Muscle layer of colon (tissue), 2 donors: ENCODE measurements at regions not wholly inside any gene's neighbourhood (a gene's known extent, or its start where the extent isn't known, plus 50 kb on each side); places are given as distances from the start of the nearest gene placed in this dataset.

Experiments
- H3K27ac ChIP-seq: one replicate; pipeline ENCODE4 v1.7.0; 2013; ENCODE audit warnings: low read depth, mild to moderate bottlenecking, low read length, moderate library complexity
- H3K27me3 ChIP-seq, 2 donors: one replicate each; pipeline ENCODE4 v1.7.0; 2013; ENCODE audit warnings: low read length in 2 of 2, mild to moderate bottlenecking in 2 of 2; ENCODE audit not compliant: insufficient read depth in 2 of 2, control insufficient read depth in 1 of 2
- H3K36me3 ChIP-seq: one replicate; pipeline ENCODE4 v1.7.0; 2013; ENCODE audit warnings: mild to moderate bottlenecking, low read length; ENCODE audit not compliant: insufficient read depth
- H3K4me1 ChIP-seq: one replicate; pipeline ENCODE4 v1.7.0; 2013; ENCODE audit warnings: mild to moderate bottlenecking, low read length; ENCODE audit not compliant: insufficient read depth
- H3K4me3 ChIP-seq, 2 donors: one replicate each; pipeline ENCODE4 v1.7.0; 2013; ENCODE audit warnings: low read length in 2 of 2, low read depth in 1 of 2, mild to moderate bottlenecking in 1 of 2, moderate library complexity in 1 of 2
- H3K9ac ChIP-seq: one replicate; pipeline ENCODE4 v1.7.0; 2013; ENCODE audit warnings: low read length
- H3K9me3 ChIP-seq: one replicate; pipeline ENCODE4 v1.7.0; 2013; ENCODE audit warnings: mild to moderate bottlenecking, low read length
- donor health status: abdominal sarcoma.
- donor health status: Adenocarcinoma of cecum.

DNA sequence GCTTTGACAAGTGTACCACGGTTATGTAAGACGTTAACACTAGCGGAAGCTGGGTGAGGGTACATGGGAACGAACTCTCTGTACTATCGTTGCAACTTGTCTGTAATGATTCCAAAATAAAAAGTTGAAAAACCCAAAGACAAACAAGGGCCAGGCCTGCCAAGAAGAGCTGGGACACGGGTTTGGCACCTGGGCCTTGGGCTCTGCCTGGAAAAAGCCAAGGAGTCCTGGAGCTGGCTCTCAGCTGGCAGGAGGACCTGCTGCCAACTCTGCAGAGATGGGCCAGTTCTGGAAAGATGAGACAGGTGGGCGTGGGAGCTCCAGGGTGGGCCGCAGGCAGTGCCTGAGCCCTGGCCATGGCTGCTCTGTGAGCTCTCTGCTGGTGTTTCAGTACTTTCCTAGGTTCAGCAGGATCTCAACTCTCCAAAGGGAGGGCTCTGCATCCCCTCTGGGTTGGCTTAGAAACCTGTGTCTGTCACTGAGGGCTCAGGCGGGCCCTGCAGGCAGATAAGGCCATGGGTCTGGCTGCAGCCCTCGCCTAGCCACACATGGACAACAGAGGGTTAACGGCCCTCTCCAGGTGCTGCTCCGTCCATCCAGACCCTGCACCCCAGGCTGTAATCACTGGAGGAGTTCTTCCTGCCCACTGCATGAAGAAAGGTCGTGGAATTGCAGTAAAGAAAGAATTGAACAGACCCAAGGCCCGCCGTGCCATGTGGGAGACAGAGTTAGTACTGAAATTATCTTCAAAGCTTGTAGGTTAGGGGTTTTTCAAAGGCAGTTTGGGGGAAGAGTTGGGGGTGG lies 89.9 kb downstream of the RHOB start:
- Histone ChIP-seq H3K9me3 (no peaks in the 10 kb centered on the region), H3K27me3 (peaks cover 0 to 4% of the 10 kb centered on the region in 2 donors), H3K27ac (no peak overlapping the region), H3K4me3 (no peak overlapping the region), H3K36me3 (no peaks in the 10 kb centered on the region), H3K4me1 (no peaks in the 10 kb centered on the region), H3K9ac (no peak overlapping the region)

DNA sequence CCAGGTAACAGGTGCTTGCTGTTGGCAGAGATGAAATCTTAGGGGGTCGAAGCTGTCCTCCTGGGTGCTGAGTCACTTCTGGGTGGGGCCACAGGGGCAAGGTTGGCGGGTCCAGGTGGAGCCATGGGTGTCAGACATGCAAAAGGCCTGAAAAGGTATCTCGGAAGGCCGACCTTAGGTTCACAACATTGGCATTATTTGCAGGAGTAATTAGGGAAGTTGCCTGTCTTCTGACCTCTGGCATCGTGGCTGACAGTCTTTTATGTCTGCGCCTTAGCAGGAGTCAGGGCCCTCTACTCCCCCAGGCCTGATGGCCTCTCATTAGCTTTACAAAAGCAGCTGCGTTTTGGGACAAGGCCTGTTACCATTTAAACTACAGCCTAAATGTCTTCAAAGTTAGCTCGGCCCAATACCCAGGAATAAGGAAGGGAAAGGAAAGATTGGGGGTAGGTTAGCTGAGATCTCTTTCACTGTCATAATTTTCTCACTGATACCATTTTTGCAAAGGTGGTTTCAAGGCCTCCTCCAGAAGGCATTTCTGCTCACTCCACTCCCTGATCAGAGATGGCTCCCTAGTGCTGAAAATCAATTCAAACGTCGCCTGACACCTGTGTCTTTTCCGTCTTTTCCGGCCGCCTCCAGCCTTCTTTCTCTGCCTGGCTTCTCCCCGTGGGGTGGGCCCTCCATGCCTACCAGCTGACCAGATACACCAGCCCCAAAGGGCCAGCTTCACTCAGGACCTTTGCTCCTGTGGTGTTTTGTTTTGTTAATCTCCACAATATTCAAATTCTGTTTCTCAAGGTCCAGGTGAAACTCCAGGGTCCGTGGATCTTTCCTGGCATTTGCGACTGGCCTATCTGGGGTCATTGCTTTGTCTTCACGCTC lies 90.8 kb downstream of the RHOB start:
- Histone ChIP-seq H3K4me1 (peaks cover 2% of the 10 kb centered on the region), H3K4me3 (no peak overlapping the region), H3K36me3 (no peaks in the 10 kb centered on the region), H3K27me3 (peaks cover 0 to 4% of the 10 kb centered on the region in 2 donors), H3K27ac (no peak overlapping the region), H3K9me3 (no peaks in the 10 kb centered on the region), H3K9ac (no peak overlapping the region)

DNA sequence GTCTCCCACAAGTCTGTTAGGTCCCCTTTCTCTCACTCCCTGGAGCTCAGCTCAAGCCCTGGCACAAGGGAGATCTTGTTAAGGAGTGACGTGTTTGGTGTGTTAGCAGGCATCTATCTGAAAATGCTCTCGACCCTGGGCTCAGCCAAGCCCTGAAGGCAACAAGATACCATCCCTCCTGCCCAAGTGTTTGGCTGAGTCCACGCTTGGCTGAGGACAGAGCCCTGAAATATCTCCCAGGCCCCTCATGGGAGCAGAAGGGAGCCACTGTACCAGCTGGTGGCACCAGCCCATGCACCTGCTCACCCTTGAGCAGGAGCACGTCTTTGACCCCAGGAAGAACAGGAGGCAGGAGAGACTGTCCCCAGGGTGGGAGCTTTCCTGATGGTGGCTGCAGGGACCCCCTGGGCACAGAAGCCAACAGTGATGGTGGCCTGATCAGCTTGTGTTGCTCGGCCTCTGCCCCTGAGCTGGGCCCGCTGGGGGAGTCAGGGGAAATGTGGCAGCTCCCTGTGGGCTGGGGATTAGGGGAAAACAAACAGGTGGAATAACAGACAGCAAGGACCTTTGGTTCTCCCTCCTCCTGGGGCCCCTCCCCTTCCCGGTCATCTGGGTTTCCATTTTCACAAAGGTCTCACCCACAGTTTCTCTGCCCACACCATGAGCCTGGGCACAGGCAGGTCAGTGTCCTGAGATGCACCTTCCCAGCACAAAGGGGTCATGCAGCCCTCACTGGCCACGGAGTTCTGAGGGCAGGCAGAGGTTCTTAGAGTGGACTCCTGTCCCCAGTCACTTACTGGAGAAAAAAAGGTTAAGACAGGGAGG lies 91.6 kb downstream of the RHOB start:
- Histone ChIP-seq H3K27ac (no peak overlapping the region), H3K36me3 (no peaks in the 10 kb centered on the region), H3K9me3 (no peaks in the 10 kb centered on the region), H3K27me3 (no peaks in the 10 kb centered on the region), H3K4me1 (peaks cover 10% of the 10 kb centered on the region), H3K4me3 (no peak overlapping the region), H3K9ac (no peak overlapping the region)

DNA sequence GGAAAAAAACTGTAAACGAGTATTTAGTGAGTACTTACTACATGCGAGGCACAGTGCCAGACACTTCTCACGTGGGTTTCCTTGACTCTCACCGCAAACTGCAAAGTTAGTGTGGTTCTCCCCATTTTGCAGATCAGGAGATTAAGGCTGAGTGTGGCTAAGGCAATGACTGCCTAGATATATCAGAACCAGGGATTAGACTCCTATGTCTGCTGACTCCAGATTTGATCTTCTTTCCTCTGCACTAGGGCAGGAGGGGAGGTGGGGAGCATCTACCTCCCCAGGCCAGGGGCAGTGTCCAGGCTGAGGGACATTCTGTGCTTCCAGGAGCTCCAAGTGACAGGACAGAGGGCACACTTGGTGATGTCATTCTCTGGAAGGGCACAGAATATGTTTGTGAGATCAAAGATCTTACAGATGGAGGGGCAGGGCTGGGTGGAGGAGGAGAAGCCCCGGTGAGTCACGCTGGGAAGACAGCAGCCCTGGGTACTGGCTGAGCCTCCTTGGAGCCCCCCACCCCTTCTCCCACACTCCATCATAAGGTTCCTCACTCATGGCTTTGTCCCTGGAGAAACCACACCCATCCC lies 92.4 kb downstream of the RHOB start:
- peaks cover 17% of the 10 kb centered on the region for H3K4me1 ChIP-seq
- no peak overlapping the region for H3K27ac ChIP-seq
- no peaks in the 10 kb centered on the region for H3K9me3 ChIP-seq
- H3K36me3 ChIP-seq, result no peaks in the 10 kb centered on the region
- no peak overlapping the region for H3K9ac ChIP-seq
- H3K4me3 ChIP-seq, result no peak overlapping the region
- no peaks in the 10 kb centered on the region for H3K27me3 ChIP-seq

DNA sequence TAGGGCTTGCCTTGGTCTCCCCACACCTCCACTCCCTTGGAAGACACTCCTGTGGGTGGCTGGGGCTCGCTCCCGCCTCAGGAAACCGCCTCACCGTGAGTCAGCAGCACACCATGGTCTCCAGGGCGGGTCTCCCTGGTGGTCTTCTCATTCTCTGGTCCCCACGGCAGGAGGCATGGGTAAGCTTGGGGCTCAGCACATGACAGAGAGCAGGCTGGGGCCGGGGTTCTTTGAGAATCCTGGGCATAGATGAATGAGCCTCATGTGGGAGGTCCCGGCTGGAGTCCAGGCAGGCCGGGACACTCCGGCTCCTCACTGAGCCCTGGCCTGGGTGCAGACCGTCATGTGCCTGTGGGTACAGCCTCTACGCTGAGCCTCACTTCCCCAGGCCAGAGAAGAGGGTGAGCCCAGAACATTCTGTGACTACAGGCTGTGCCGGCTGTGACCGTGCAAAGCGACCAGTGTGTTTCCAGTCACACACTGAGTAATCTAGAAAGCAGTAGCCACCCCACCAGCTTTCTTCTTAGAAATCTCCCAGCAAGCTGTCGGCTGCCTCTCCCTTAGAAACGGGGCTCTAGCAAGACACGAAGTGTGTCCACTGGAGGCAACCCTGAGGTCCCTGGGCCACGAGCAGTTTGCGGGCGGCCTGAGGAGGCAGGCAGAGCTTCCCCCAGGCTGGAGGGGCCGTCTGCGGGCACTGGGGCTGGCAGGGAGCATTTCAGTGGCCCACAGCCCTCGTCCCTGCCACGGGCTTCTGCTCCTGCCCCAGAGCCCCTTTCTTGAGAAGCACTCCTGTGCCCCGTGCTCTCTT lies 93.1 kb downstream of the RHOB start:
- Histone ChIP-seq H3K9ac (no peak overlapping the region), H3K36me3 (no peaks in the 10 kb centered on the region), H3K27ac (no peak overlapping the region), H3K27me3 (no peaks in the 10 kb centered on the region), H3K9me3 (no peaks in the 10 kb centered on the region), H3K4me3 (no peak overlapping the region), H3K4me1 (peaks cover 17% of the 10 kb centered on the region)

DNA sequence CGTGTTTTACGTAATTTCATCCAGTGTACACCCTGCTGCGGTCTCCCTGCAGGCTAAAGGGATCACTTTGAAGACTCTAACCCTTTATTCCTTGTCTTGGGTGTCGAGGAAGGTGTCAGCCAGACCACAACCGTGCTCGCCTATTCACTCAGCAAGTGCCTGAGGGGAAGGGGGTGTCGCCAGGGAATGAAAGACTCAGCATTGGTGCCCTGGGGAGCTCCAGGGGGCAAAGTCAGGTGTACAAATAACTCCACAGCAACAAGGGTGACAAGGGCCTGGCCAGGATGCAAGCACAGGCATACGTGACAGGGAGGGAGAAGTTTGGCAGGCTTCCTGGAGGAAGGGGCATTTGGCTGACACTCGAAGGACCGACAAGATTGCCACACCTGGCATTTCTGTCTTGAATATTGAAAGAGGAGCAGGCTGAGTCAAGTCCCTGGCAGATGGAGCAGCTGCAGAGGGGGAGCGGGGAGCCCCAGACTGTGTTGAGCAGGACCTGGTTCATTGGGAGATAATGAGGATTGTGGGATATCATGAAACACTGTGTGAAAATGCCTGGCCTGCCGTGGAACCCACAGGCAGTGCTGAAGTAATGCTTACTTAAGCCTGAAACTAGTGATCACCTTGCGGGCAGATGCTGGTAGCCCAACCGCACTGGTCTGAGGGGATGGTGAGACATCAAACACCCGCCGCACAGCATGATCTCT lies 93.9 kb downstream of the RHOB start:
- H3K4me1 ChIP-seq, result peaks cover 17% of the 10 kb centered on the region
- H3K27ac ChIP-seq, result no peak overlapping the region

DNA sequence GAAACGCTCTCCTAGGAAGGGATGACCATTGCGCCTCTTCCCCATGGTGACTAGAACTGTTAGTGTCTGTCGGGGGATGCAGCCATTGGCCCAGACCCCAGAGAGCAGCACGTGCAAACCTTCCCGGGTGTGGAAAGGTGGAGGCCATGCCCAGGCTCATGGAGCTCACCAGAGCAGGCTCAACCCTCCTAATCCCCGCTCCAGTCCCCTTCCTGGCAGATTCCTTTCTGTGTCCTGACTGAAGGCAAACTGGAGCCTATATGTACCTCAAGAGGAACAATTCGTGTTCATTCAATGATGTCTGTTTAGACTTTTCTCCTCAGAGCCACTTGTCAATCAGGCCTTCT lies 94.4 kb downstream of the RHOB start:
- no peaks in the 10 kb centered on the region for H3K9me3 ChIP-seq
- no peak overlapping the region for H3K9ac ChIP-seq
- H3K4me1 ChIP-seq, result peaks cover 17% of the 10 kb centered on the region

More for the DNA sequence above, 93.9 kb downstream of the RHOB start:
- no peak overlapping the region for H3K4me3 ChIP-seq
- H3K9me3 ChIP-seq, result no peaks in the 10 kb centered on the region
- no peak overlapping the region for H3K9ac ChIP-seq
- H3K27me3 ChIP-seq, result no peaks in the 10 kb centered on the region
- H3K36me3 ChIP-seq, result no peaks in the 10 kb centered on the region

DNA sequence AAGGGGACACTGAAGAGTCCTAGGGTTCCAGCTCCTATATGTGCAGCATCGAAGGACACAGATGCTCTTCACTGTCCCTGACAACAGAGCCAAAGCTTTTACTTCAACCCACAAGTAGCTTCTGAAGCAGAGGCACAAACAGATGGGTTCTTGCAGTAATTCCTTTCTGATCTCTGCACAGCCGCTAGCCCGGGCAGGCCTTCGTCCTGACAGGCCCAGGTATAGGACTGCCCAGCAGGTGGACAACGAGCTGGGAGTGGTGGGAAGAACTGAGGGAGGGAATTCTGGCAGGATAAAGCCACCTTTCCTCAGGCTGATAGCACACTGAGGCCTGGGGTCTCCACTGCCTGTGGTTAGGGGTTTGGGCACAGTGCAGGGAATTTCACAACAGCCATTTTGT lies 94.8 kb downstream of the RHOB start:
- no peak overlapping the region for H3K27ac ChIP-seq
- no peak overlapping the region for H3K4me3 ChIP-seq
- no peaks in the 10 kb centered on the region for H3K27me3 ChIP-seq
- peaks cover 17% of the 10 kb centered on the region for H3K4me1 ChIP-seq
- H3K9me3 ChIP-seq, result no peaks in the 10 kb centered on the region
- no peak overlapping the region for H3K9ac ChIP-seq
- no peaks in the 10 kb centered on the region for H3K36me3 ChIP-seq

More for the DNA sequence above, 94.4 kb downstream of the RHOB start:
- no peaks in the 10 kb centered on the region for H3K27me3 ChIP-seq
- no peak overlapping the region for H3K4me3 ChIP-seq
- no peak overlapping the region for H3K27ac ChIP-seq
- H3K36me3 ChIP-seq, result no peaks in the 10 kb centered on the region

DNA sequence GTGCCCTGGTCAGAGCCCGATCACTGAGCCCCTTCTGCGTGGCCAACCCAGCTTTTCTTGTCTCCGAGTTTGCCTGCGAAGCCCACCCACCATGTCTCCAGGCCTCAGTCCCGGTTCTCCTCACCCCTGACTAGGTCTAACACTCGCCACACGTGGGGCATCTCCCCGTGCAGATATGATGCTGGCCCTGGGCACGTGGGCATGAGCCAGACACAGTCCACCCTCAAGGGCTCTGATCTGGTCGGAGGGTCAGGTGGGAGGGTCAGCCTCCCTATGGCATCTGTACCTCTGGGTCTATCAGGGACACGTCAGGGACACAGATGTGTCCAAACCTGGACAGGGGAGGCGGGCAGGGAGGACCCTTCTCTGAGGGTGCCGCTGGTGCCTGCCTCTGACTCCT lies 95.4 kb downstream of the RHOB start:
- Histone ChIP-seq H3K27ac (no peak overlapping the region), H3K9me3 (no peaks in the 10 kb centered on the region), H3K36me3 (no peaks in the 10 kb centered on the region), H3K27me3 (no peaks in the 10 kb centered on the region), H3K4me3 (no peak overlapping the region), H3K9ac (no peak overlapping the region), H3K4me1 (peaks cover 17% of the 10 kb centered on the region)
